T-cell (primary cell): ENCODE measurements at regions not wholly inside any gene's neighbourhood (a gene's known extent, or its start where the extent isn't known, plus 50 kb on each side); places are given as distances from the start of the nearest gene placed in this dataset.

ENCODE experiments used
- ATAC-seq, 4 experiments: fragments of 200-7000 bp in 3 of 4; fragments of 150-1000 bp in 1 of 4; cut with Tn5 transposase; replicated peaks in 1 of 4; 1 replicate in 3 of 4; 2 replicates in 1 of 4; pipeline ENCODE4 v1.10.0; 2021; ENCODE audit warnings: moderate library complexity in 3 of 4, mild to moderate bottlenecking in 2 of 4, moderate number of reproducible peaks in 1 of 4
- CTCF ChIA-PET, 2 donors: fragments of 300-600 bp; sonication (Branson Sonifier 250); formaldehyde crosslinking; loops; one replicate each; lab custom pipeline; 2022; ENCODE audit warnings: antibody characterized with exemption in 2 of 2; lab: Charles Lee
- POLR2A ChIA-PET, 2 donors: fragments of 300-600 bp; sonication (Branson Sonifier 250); formaldehyde crosslinking; loops; one replicate each; lab custom pipeline; 2022; ENCODE audit warnings: antibody characterized with exemption in 2 of 2; lab: Charles Lee
- DNase-seq, 35 experiments: peaks; one replicate each; pipeline versions ENCODE4 v3.0.0 to v3.0.0-alpha.2; 2013 to 2023
- H3K27ac ChIP-seq: one replicate; pipeline ENCODE4 v1.5.1; 2013; ENCODE audit warnings: low read length
- H3K27me3 ChIP-seq, 2 experiments: replicated peaks in 1 of 2; 1 replicate in 1 of 2; 2 replicates in 1 of 2; pipeline versions ENCODE4 v1.6.1 to v1.7.0; 2013; ENCODE audit warnings: low read length in 1 of 2, mixed read lengths in 1 of 2; ENCODE audit not compliant: control insufficient read depth in 2 of 2, insufficient read depth in 2 of 2; ENCODE audit errors: extremely low read depth in 1 of 2
- H3K36me3 ChIP-seq, 2 donors: 1 replicate in 1 of 2; 2 replicates in 1 of 2; pipeline versions ENCODE4 v1.6.1 to v1.7.0; 2013; ENCODE audit warnings: low read length in 1 of 2; ENCODE audit not compliant: control insufficient read depth in 2 of 2, insufficient read depth in 1 of 2; ENCODE audit errors: extremely low read depth in 1 of 2
- H3K4me1 ChIP-seq, 2 experiments: 1 replicate in 1 of 2; 2 replicates in 1 of 2; pipeline versions ENCODE4 v1.6.1 to v1.7.0; 2013; ENCODE audit warnings: low read length in 2 of 2, mixed read lengths in 1 of 2; ENCODE audit not compliant: insufficient read depth in 2 of 2, control insufficient read depth in 1 of 2; ENCODE audit errors: extremely low read depth in 1 of 2
- H3K4me3 ChIP-seq, 2 donors: 1 replicate in 1 of 2; 2 replicates in 1 of 2; pipeline versions ENCODE4 v1.5.1 to v1.7.0; 2013; ENCODE audit warnings: mild to moderate bottlenecking in 2 of 2, low read length in 1 of 2, moderate library complexity in 1 of 2; ENCODE audit not compliant: control insufficient read depth in 1 of 2; ENCODE audit errors: extremely low read depth in 1 of 2
- H3K9me3 ChIP-seq: 2 replicates; pipeline ENCODE4 v1.7.0; 2013
- H3K27ac Mint-ChIP-seq, 2 donors: one replicate each; pipeline ENCODE4 v1.8.0; 2020 to 2021; ENCODE audit warnings: mild to moderate bottlenecking in 2 of 2, mixed read lengths in 2 of 2
- H3K27me3 Mint-ChIP-seq, 2 donors: one replicate each; pipeline ENCODE4 v1.8.0; 2021 to 2022; ENCODE audit warnings: mixed read lengths in 2 of 2
- H3K36me3 Mint-ChIP-seq: one replicate; pipeline ENCODE4 v1.8.0; 2021; ENCODE audit warnings: mixed read lengths
- H3K4me1 Mint-ChIP-seq, 3 donors: one replicate each; pipeline ENCODE4 v1.8.0; 2020 to 2022; ENCODE audit warnings: mixed read lengths in 3 of 3, mild to moderate bottlenecking in 1 of 3
- H3K4me3 Mint-ChIP-seq, 3 donors: one replicate each; pipeline ENCODE4 v1.8.0; 2020 to 2022; ENCODE audit warnings: mild to moderate bottlenecking in 3 of 3, mixed read lengths in 3 of 3, moderate library complexity in 3 of 3
- H3K9me3 Mint-ChIP-seq, 3 donors: one replicate each; pipeline ENCODE4 v1.8.0; 2020 to 2022; ENCODE audit warnings: mixed read lengths in 3 of 3
- WGBS: methylation state at CpG from one replicate; pipeline ENCODE4 v1.1.5; 2013; ENCODE audit warnings: missing lambda C conversion rate; ENCODE audit not compliant: insufficient coverage; 5-methylcytosine and 5-hydroxymethylcytosine counted together

- H3K27me3 Mint-ChIP-seq = no peaks in the 10 kb centered on the region
Observed at GRCh38 chr7:84510505-84510904, 315.9 kb upstream of the SEMA3A start.

GRCh38 chr7:84509522-84509921 lies 314.9 kb upstream of the SEMA3A start:
- Histone ChIP-seq H3K36me3 (no peaks in the 10 kb centered on the region), H3K9me3 (no peaks in the 10 kb centered on the region), H3K27ac (no peak overlapping the region), H3K27me3 (no peaks in the 10 kb centered on the region), H3K4me1 (no peaks in the 10 kb centered on the region), H3K4me3 (no peak overlapping the region)
- ChIA-PET CTCF (no interaction called here), POLR2A (no interaction called here)
- Mint-ChIP-seq H3K36me3 (no peaks in the 10 kb centered on the region), H3K4me1 (no peaks in the 10 kb centered on the region), H3K27me3 (no peaks in the 10 kb centered on the region), H3K27ac (no peak overlapping the region), H3K9me3 (no peaks in the 10 kb centered on the region), H3K4me3 (no peak overlapping the region)
- WGBS = no CpG with 5 or more reads among the region's 1 CpG
- DNase-seq = no peak
- no peak for ATAC-seq

More at GRCh38 chr7:84510505-84510904, 315.9 kb upstream of the SEMA3A start:
- H3K4me3 Mint-ChIP-seq = no peak overlapping the region
- ATAC-seq = no peak
- 100% methylated on average over 1 of the region's 1 CpG for WGBS
- no peaks in the 10 kb centered on the region for H3K4me1 Mint-ChIP-seq
- Histone ChIP-seq H3K27me3 (no peaks in the 10 kb centered on the region), H3K9me3 (no peaks in the 10 kb centered on the region), H3K4me3 (no peak overlapping the region), H3K4me1 (no peaks in the 10 kb centered on the region), H3K27ac (no peak overlapping the region), H3K36me3 (no peaks in the 10 kb centered on the region)
- DNase-seq = no peak
- ChIA-PET POLR2A (no interaction called here), CTCF (no interaction called here)
- H3K36me3 Mint-ChIP-seq = no peaks in the 10 kb centered on the region
- H3K27ac Mint-ChIP-seq = no peak overlapping the region
- peaks cover 0 to 5% (median 0%) of the 10 kb centered on the region in 3 donors for H3K9me3 Mint-ChIP-seq

- Mint-ChIP-seq H3K36me3 (no peaks in the 10 kb centered on the region), H3K4me1 (no peaks in the 10 kb centered on the region), H3K4me3 (no peak overlapping the region), H3K9me3 (no peaks in the 10 kb centered on the region), H3K27me3 (no peaks in the 10 kb centered on the region), H3K27ac (no peak overlapping the region)
- ChIA-PET CTCF (no interaction called here), POLR2A (no interaction called here)
- no peaks in the 10 kb centered on the region for H3K36me3 ChIP-seq
- WGBS = 89% methylated on average over 3 of the region's 4 CpGs
- DNase-seq (no peak), ATAC-seq (no peak)
- H3K27me3 ChIP-seq = no peaks in the 10 kb centered on the region
- no peak overlapping the region for H3K27ac ChIP-seq
- no peaks in the 10 kb centered on the region for H3K4me1 ChIP-seq
- no peak overlapping the region for H3K4me3 ChIP-seq
- H3K9me3 ChIP-seq = no peaks in the 10 kb centered on the region
Observed at GRCh38 chr7:84508606-84509005, 314.0 kb upstream of the SEMA3A start.

GRCh38 chr7:84507529-84507928 lies 312.9 kb upstream of the SEMA3A start:
- H3K9me3 Mint-ChIP-seq = no peaks in the 10 kb centered on the region
- DNase-seq = no peak
- H3K4me1 Mint-ChIP-seq = no peaks in the 10 kb centered on the region
- H3K36me3 ChIP-seq = no peaks in the 10 kb centered on the region
- no peak for ATAC-seq
- no peak overlapping the region for H3K4me3 ChIP-seq
- CTCF ChIA-PET = no interaction called here
- no peaks in the 10 kb centered on the region for H3K27me3 ChIP-seq
- no peak overlapping the region for H3K27ac ChIP-seq
- POLR2A ChIA-PET = no interaction called here
- H3K9me3 ChIP-seq = no peaks in the 10 kb centered on the region
- no peaks in the 10 kb centered on the region for H3K27me3 Mint-ChIP-seq
- H3K27ac Mint-ChIP-seq = no peak overlapping the region
- no peaks in the 10 kb centered on the region for H3K4me1 ChIP-seq
- H3K4me3 Mint-ChIP-seq = no peak overlapping the region
- WGBS = 100% methylated on average over 2 of the region's 5 CpGs
- no peaks in the 10 kb centered on the region for H3K36me3 Mint-ChIP-seq

- Histone ChIP-seq H3K27ac (no peak overlapping the region), H3K36me3 (no peaks in the 10 kb centered on the region), H3K9me3 (no peaks in the 10 kb centered on the region), H3K4me1 (no peaks in the 10 kb centered on the region), H3K4me3 (no peak overlapping the region), H3K27me3 (no peaks in the 10 kb centered on the region)
- ChIA-PET POLR2A (no interaction called here), CTCF (no interaction called here)
- H3K27ac Mint-ChIP-seq = no peak overlapping the region
- H3K4me1 Mint-ChIP-seq = no peaks in the 10 kb centered on the region
- no peaks in the 10 kb centered on the region for H3K36me3 Mint-ChIP-seq
- H3K27me3 Mint-ChIP-seq = no peaks in the 10 kb centered on the region
- H3K4me3 Mint-ChIP-seq = no peak overlapping the region
- ATAC-seq (no peak), DNase-seq (no peak)
- H3K9me3 Mint-ChIP-seq = peaks cover 0 to 3% (median 0%) of the 10 kb centered on the region in 3 donors
- WGBS = no CpG with 5 or more reads among the region's 1 CpG
Observed at GRCh38 chr7:84506151-84506550, 311.6 kb upstream of the SEMA3A start.

GRCh38 chr7:84502239-84502638 lies 307.6 kb upstream of the SEMA3A start:
- POLR2A ChIA-PET = no interaction called here
- Histone ChIP-seq H3K27ac (no peak overlapping the region), H3K36me3 (no peaks in the 10 kb centered on the region), H3K9me3 (no peaks in the 10 kb centered on the region), H3K27me3 (no peaks in the 10 kb centered on the region), H3K4me3 (no peak overlapping the region), H3K4me1 (no peaks in the 10 kb centered on the region)
- H3K27ac Mint-ChIP-seq = no peak overlapping the region
- no peak for ATAC-seq
- no peak overlapping the region for H3K4me3 Mint-ChIP-seq
- H3K4me1 Mint-ChIP-seq = no peaks in the 10 kb centered on the region
- WGBS = no CpG with 5 or more reads among the region's 1 CpG
- no peaks in the 10 kb centered on the region for H3K27me3 Mint-ChIP-seq
- H3K9me3 Mint-ChIP-seq = peaks cover 0 to 3% (median 0%) of the 10 kb centered on the region in 3 donors
- no peak for DNase-seq
- no peaks in the 10 kb centered on the region for H3K36me3 Mint-ChIP-seq
- CTCF ChIA-PET = no interaction called here

GRCh38 chr7:84497873-84498272 lies 303.3 kb upstream of the SEMA3A start:
- Histone ChIP-seq H3K9me3 (no peaks in the 10 kb centered on the region), H3K27me3 (no peaks in the 10 kb centered on the region), H3K4me3 (no peak overlapping the region), H3K4me1 (no peaks in the 10 kb centered on the region), H3K27ac (no peak overlapping the region), H3K36me3 (no peaks in the 10 kb centered on the region)
- no peak for DNase-seq
- WGBS = no CpG with 5 or more reads among the region's 1 CpG
- Mint-ChIP-seq H3K4me3 (no peak overlapping the region), H3K4me1 (no peaks in the 10 kb centered on the region), H3K27me3 (no peaks in the 10 kb centered on the region), H3K36me3 (no peaks in the 10 kb centered on the region), H3K27ac (no peak overlapping the region), H3K9me3 (peaks cover 0 to 6% (median 0%) of the 10 kb centered on the region in 3 donors)
- CTCF ChIA-PET = no interaction called here
- ATAC-seq = no peak
- POLR2A ChIA-PET = no interaction called here
